ENCODE measurements at regions not wholly inside any gene's neighbourhood (a gene's known extent, or its start where the extent isn't known, plus 50 kb on each side); places are given as distances from the start of the nearest gene placed in this dataset.

DNA sequence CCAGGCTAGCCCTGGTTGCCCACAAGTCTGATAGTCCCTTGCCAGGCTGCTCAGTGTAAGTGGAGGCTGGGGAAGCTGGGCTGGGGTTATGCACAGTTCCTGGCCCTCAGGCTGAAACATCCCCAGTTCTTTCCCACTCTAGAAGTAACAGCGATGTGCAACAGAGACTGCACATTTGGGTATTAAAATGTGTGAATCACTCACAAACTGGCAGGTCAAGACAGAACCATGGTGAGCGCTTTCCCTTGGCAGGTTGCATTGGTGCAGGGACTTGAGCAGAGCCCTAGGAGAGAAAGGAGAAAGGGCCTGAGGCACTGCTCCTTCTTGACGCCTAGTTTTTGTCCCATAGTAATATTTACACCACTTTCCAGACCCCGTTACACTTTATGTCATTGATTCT is 56.1 kb upstream of the SLC35B4 start:
- TF ChIP-seq, protein P1, sequence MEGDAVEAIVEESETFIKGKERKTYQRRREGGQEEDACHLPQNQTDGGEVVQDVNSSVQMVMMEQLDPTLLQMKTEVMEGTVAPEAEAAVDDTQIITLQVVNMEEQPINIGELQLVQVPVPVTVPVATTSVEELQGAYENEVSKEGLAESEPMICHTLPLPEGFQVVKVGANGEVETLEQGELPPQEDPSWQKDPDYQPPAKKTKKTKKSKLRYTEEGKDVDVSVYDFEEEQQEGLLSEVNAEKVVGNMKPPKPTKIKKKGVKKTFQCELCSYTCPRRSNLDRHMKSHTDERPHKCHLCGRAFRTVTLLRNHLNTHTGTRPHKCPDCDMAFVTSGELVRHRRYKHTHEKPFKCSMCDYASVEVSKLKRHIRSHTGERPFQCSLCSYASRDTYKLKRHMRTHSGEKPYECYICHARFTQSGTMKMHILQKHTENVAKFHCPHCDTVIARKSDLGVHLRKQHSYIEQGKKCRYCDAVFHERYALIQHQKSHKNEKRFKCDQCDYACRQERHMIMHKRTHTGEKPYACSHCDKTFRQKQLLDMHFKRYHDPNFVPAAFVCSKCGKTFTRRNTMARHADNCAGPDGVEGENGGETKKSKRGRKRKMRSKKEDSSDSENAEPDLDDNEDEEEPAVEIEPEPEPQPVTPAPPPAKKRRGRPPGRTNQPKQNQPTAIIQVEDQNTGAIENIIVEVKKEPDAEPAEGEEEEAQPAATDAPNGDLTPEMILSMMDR (conservative IDR thresholded peaks at IDR 0.05; ENCODE audit: low read depth, low read length), result no peak
- no peak for DNase-seq (ENCODE audit: low read depth)

DNA sequence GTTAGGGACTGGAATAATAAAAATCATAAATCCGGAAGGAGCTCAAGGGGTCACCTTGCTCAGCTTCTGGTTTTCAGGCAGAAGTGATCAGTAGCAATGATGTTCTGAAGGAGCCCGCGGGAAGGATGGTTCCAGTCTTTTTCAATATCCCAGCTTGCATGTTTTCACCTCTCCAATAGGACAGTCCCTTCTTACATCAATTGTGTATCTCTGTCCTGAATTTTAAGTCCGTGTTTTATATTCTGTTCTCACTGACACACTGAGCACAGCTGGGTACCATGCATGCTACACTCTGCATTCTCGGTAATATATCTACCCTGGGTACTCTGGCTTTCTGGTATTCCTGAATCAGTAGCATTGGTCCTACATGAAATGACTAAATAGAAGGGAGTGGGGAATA is 55.2 kb upstream of the SLC35B4 start:
- TF ChIP-seq, protein P1 (conservative IDR thresholded peaks at IDR 0.05; ENCODE audit: low read depth, low read length), result no peak
- H3K4me3 ChIP-seq (ENCODE audit: low read length), result no peak overlapping the region
- no peak for DNase-seq (ENCODE audit: low read depth)

More for the DNA sequence above, 56.1 kb upstream of the SLC35B4 start:
- no peak overlapping the region for H3K4me3 ChIP-seq (ENCODE audit: low read length)

DNA sequence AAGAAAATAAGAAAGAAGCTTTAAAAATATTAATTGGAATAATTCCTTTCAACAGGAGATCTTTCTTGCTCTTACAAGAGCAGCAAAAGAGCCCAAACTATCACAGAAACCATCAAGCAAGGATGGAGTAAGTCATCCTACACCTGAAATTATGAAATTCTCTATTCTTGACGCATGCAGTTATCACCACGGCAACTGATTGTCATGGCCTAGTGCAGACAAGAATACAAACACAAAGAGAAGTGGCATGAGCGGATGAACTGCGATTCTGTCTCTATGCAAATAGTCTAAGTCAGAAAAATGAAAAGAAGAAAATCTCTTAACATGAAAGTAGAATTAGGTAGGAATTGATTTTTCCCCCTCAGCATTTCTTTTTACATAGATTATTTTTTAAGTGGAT is 54.8 kb upstream of the SLC35B4 start:
- TF ChIP-seq, protein P1 (conservative IDR thresholded peaks at IDR 0.05; ENCODE audit: low read depth, low read length), result no peak
- no peak for DNase-seq (ENCODE audit: low read depth)
- H3K4me3 ChIP-seq (ENCODE audit: low read length), result no peak overlapping the region

DNA sequence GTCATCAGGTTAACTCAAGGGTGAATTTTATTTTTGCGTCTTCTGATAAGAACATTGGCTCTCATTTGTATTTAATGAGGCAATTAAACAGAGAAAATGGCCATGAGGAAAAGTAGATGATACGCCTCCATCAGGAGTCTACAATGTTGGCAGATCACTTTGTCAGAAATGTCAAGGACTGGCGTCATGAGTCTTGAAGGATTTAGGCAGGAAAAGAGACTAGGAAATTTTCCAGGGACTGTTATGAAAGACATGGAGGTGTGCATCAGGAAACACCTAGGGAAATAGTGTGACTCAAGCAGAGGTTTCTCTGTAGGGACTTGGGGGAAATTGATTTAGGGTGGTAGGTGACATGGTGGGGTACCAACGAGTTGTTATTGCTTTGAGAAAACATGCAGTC is 53.4 kb upstream of the SLC35B4 start:
- no peak overlapping the region for H3K4me3 ChIP-seq (ENCODE audit: low read length)
- DNase-seq (ENCODE audit: low read depth), result no peak
- TF ChIP-seq, protein P1 (conservative IDR thresholded peaks at IDR 0.05; ENCODE audit: low read depth, low read length), result no peak

DNA sequence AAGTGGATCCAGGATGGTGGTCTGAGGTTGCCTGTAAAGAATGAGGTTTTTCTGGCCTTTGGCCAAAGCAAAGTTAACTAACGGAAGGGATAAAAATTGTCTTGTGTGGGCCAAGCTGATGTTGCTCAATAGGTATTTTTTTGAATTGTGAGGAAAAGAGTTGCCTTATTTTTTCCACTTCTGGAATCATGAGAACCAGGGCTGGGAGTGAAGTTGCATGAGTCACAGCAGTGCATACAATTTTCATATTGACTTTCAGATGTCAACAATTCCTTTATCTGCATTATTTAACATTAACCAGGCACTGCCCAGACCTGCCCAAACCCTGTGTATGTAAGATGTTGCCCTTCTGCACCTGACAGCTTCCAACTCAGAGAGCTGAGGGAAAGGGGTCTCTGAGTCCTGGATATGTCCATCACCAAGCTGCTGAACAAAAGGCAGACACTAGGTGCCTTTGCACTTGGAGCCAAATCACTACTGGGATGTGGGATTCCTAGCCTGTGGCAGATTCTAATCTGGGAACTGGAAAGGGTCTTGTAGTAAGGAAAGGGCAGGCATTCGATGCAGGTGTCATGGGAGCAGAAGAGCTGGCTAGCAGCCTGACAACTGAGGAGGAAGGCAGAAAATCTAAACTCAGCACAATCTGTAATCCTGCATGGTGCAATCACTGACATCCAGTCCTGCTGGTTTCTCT is 52.3 kb upstream of the SLC35B4 start:
- H3K4me3 ChIP-seq (ENCODE audit: low read length), result no peak overlapping the region
- DNase-seq (ENCODE audit: low read depth), result peak; percentile 76
- TF ChIP-seq, protein P1 (conservative IDR thresholded peaks at IDR 0.05; ENCODE audit: low read depth, low read length), result no peak

DNA sequence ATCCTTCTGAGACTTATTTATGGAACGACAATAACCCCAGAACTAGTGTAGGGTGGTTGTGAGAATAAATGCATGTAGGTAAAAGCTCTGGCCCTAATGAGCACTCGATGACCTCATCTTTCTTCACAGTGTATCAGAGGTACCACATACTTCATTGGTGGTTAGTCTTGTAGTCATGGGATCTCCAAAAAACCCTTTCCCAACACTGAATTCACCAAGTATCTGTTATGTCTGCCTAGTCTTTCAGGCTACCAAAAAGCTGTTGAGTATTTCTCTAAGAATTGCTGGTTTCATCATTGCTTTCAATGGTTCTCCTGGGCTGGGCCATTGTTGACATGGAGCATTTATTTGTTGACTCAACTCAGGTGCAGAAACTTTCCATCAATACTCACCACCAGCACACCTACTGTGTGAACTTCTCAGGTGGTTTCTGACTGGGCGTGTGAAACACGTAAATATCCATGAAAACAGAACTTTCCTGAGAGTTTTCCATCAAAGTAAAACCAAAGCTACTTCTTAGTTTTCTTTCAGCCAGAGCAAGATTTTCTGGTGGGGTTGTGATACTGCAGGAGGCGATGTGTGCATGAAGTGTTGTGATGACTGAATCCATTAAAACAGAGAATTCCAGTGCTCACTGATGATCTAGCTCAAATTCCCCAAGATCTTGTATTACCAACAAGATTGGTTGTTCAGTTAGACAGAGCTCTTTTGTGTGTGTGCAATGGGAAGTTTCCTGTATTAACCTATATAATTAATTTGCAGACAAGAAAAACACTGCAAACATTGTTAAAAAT is 51.4 kb upstream of the SLC35B4 start:
- TF ChIP-seq, protein P1 (conservative IDR thresholded peaks at IDR 0.05; ENCODE audit: low read depth, low read length), result no peak
- H3K4me3 ChIP-seq (ENCODE audit: low read length), result no peak overlapping the region
- no peak for DNase-seq (ENCODE audit: low read depth)
